HCT116 (cell line): ENCODE measurements at regions not wholly inside any gene's neighbourhood (a gene's known extent, or its start where the extent isn't known, plus 50 kb on each side); places are given as distances from the start of the nearest gene placed in this dataset.

ENCODE experiments used
- ATAC-seq: fragments of 200-7000 bp; cut with Tn5 transposase; 2 replicates; pipeline ENCODE4 v1.9.1; 2020; ENCODE audit warnings: mild to moderate bottlenecking, moderate library complexity
- BruUV-seq: library from RNA; stranded (reverse); fragments of 400-500 nt; replicated peaks from 2 replicates; lab custom pipeline; 2021; lab: Mats Ljungman, UMichigan
- CTCF ChIA-PET: fragments of 300-600 bp; sonication (Branson Sonifier 250); formaldehyde crosslinking; loops from one replicate; lab custom pipeline; 2021; ENCODE audit warnings: antibody characterized with exemption; lab: Charles Lee
- POLR2A ChIA-PET: fragments of 300-600, 350-600 bp; sonication (Branson Sonifier 250); formaldehyde crosslinking; loops from one replicate; lab custom pipeline; 2021; ENCODE audit warnings: antibody characterized with exemption; lab: Charles Lee
- RAD21 ChIA-PET, 2 experiments: fragments of 300-600 bp; sonication (Branson Sonifier 250); formaldehyde crosslinking; loops; one replicate each; lab custom pipeline; 2023; ENCODE audit warnings: low total read pairs in 2 of 2; ENCODE audit not compliant: uncharacterized antibody in 2 of 2, unreplicated experiment in 2 of 2, low non-redundant PET in 1 of 2; lab: Charles Lee
- DNase-seq: peaks from one replicate; pipeline ENCODE4 v3.0.0-alpha.2; 2010; ENCODE audit warnings: low read depth, low spot score
- H2AFZ ChIP-seq: fragments of 200-600 bp; shearing (Covaris generic), sonication (generic); 2 replicates; pipeline ENCODE4 v1.6.1; 2017; ENCODE audit warnings: low read depth, mixed run types, mixed read lengths, antibody characterized with exemption, low read length; ENCODE audit not compliant: poor library complexity, severe bottlenecking
- H3K27ac ChIP-seq: 2 replicates; pipeline ENCODE4 v1.5.1; 2012; ENCODE audit warnings: low read depth, low read length
- H3K27me3 ChIP-seq: fragments of 200-600 bp; sonication (generic); 2 replicates; pipeline ENCODE4 v1.6.1; 2016; ENCODE audit warnings: mixed run types, low read length, mixed read lengths; ENCODE audit not compliant: insufficient read depth
- H3K36me3 ChIP-seq, 2 experiments: fragments of 200-500 bp in 1 of 2; fragments of 200-600 bp in 1 of 2; sonication (Bioruptor generic) in 1 of 2; sonication (generic) in 1 of 2; 2 replicates each; pipeline versions ENCODE4 v1.5.1 to v1.6.1; 2014 to 2016; ENCODE audit warnings: low read length in 2 of 2, inconsistent platforms in 1 of 2, mixed read lengths in 1 of 2, mixed run types in 1 of 2; ENCODE audit not compliant: insufficient read depth in 2 of 2, control insufficient read depth in 1 of 2
- H3K4me1 ChIP-seq, 2 experiments: fragments of 200-600 bp in 1 of 2; sonication (generic) in 1 of 2; 2 replicates each; pipeline versions ENCODE4 v1.5.1 to v1.6.1; 2012 to 2017; ENCODE audit warnings: low read length in 2 of 2, inconsistent platforms in 1 of 2, mild to moderate bottlenecking in 1 of 2, mixed read lengths in 1 of 2, mixed run types in 1 of 2, moderate library complexity in 1 of 2; ENCODE audit not compliant: insufficient read depth in 2 of 2, control insufficient read depth in 1 of 2
- H3K4me2 ChIP-seq: fragments of 200-600 bp; sonication (generic); 2 replicates; pipeline ENCODE4 v1.6.1; 2017; ENCODE audit warnings: mixed run types, low read length, mixed read lengths
- H3K4me3 ChIP-seq, 2 experiments: fragments of 200-600 bp in 1 of 2; sonication (generic) in 1 of 2; replicated peaks in 1 of 2; 2 replicates each; pipeline ENCODE4 v1.5.1; 2011 to 2016; ENCODE audit warnings: low read length in 2 of 2, control low read depth in 1 of 2, low read depth in 1 of 2, mild to moderate bottlenecking in 1 of 2, mixed read lengths in 1 of 2, mixed run types in 1 of 2
- H3K79me2 ChIP-seq: fragments of 200-600 bp; sonication (generic); 2 replicates; pipeline ENCODE4 v1.6.1; 2017; ENCODE audit warnings: mild to moderate bottlenecking, mixed run types, low read length, moderate library complexity, mixed read lengths; ENCODE audit not compliant: insufficient read depth
- H3K9ac ChIP-seq: fragments of 200-600 bp; sonication (generic); 2 replicates; pipeline ENCODE4 v1.6.1; 2016; ENCODE audit warnings: low read length, mixed read lengths
- H3K9me2 ChIP-seq: fragments of 200-600 bp; sonication (generic), shearing (Covaris generic); 2 replicates; pipeline ENCODE4 v1.6.1; 2017; ENCODE audit warnings: mixed run types, mild to moderate bottlenecking, moderate library complexity; ENCODE audit not compliant: insufficient read depth
- H3K9me3 ChIP-seq, 2 experiments: fragments of 200-500 bp in 1 of 2; fragments of 200-600 bp in 1 of 2; sonication (Bioruptor generic) in 1 of 2; sonication (generic) in 1 of 2; 2 replicates each; pipeline ENCODE4 v1.6.1; 2014 to 2017; ENCODE audit warnings: low read length in 2 of 2, mixed read lengths in 2 of 2, inconsistent platforms in 1 of 2, low read depth in 1 of 2, mild to moderate bottlenecking in 1 of 2, mixed run types in 1 of 2, moderate library complexity in 1 of 2; ENCODE audit not compliant: control insufficient read depth in 1 of 2, insufficient read depth in 1 of 2
- H4K20me1 ChIP-seq: fragments of 200-600 bp; sonication (generic), shearing (Covaris generic); 2 replicates; pipeline ENCODE4 v1.6.1; 2017; ENCODE audit warnings: mixed run types, mild to moderate bottlenecking, moderate library complexity; ENCODE audit not compliant: insufficient read depth
- CTCF ChIP-seq, 3 experiments: fragments of 200-600 bp in 1 of 3; sonication (generic) in 1 of 3; IDR thresholded peaks in 2 of 3; conservative IDR thresholded peaks in 1 of 3; 2 replicates each; pipeline ENCODE4 v1.5.1; 2012 to 2017; ENCODE audit warnings: low read depth in 2 of 3, low read length in 2 of 3, antibody characterized with exemption in 1 of 3, borderline replicate concordance in 1 of 3, control low read depth in 1 of 3, mild to moderate bottlenecking in 1 of 3, mixed read lengths in 1 of 3, mixed run types in 1 of 3, moderate library complexity in 1 of 3; ENCODE audit not compliant: insufficient read depth in 1 of 3
- EGR1 ChIP-seq: IDR thresholded peaks from 2 replicates; pipeline ENCODE4 v1.6.1; 2012; ENCODE audit warnings: low read depth
- ELF1 ChIP-seq: IDR thresholded peaks from 2 replicates; pipeline ENCODE4 v1.6.1; 2012; ENCODE audit warnings: low read depth, borderline replicate concordance
- EZH2 ChIP-seq: fragments of 200-600 bp; sonication (generic); IDR thresholded peaks from 2 replicates; pipeline ENCODE4 v1.6.1; 2017; ENCODE audit warnings: antibody characterized with exemption, mixed run types
- JUND ChIP-seq: IDR thresholded peaks from 2 replicates; pipeline ENCODE4 v1.6.1; 2012
- POLR2A ChIP-seq: IDR thresholded peaks from 2 replicates; pipeline ENCODE4 v1.7.0; 2011; ENCODE audit warnings: borderline replicate concordance; ENCODE audit not compliant: insufficient read depth, insufficient read length; ENCODE audit errors: extremely low read depth
- SRF ChIP-seq: IDR thresholded peaks from 2 replicates; pipeline ENCODE4 v1.6.1; 2012; ENCODE audit warnings: low read depth
- intact Hi-C: fragments of 100-400 bp; cut with micrococcal nuclease; formaldehyde crosslinking; loops from 2 replicates; pipeline ENCODE4 v1.10.0; 2022

- CTCF ChIA-PET = no interaction called here
- no peak for TF ChIP-seq CTCF (IDR thresholded peaks at IDR 0.05 in 2 of 3, conservative IDR thresholded peaks at IDR 0.05 in 1 of 3; ENCODE audit: borderline replicate concordance in 1 of 3, insufficient read depth in 1 of 3, low read depth in 2 of 3, low read length in 2 of 3)
- no peak overlapping the region for H3K4me3 ChIP-seq
- no peak for DNase-seq
- no peak for ATAC-seq
- no peak overlapping the region for H3K27ac ChIP-seq
- intact Hi-C loops = no loop called here
- H3K9me3 ChIP-seq = peaks cover 5 to 16% of the 10 kb centered on the region in 2 experiments; a peak in 1 of 4 replicates
- no peaks in the 10 kb centered on the region for H3K9me2 ChIP-seq
- no peaks in the 10 kb centered on the region for H3K4me1 ChIP-seq
- POLR2A ChIA-PET = no interaction called here
- BruUV-seq = no TSS peak
- H3K9ac ChIP-seq = no peak overlapping the region
- H4K20me1 ChIP-seq = no peaks in the 10 kb centered on the region
- H3K27me3 ChIP-seq = no peaks in the 10 kb centered on the region
- no peaks in the 10 kb centered on the region for H3K36me3 ChIP-seq
- RAD21 ChIA-PET = no interaction called here
- H3K79me2 ChIP-seq = no peaks in the 10 kb centered on the region
- H3K4me2 ChIP-seq = no peak overlapping the region
- no peak overlapping the region for H2AFZ ChIP-seq
Observed at GRCh38 chr18:41457765-41458326, 497.2 kb upstream of the PIK3C3 start.

- Histone ChIP-seq H3K4me1 (no peaks in the 10 kb centered on the region), H3K9me3 (peaks cover 4 to 21% of the 10 kb centered on the region in 2 experiments; a peak in 1 of 4 replicates), H4K20me1 (no peaks in the 10 kb centered on the region), H3K36me3 (no peaks in the 10 kb centered on the region), H3K79me2 (no peaks in the 10 kb centered on the region), H3K9ac (no peak overlapping the region), H3K27me3 (no peaks in the 10 kb centered on the region), H3K9me2 (no peaks in the 10 kb centered on the region), H2AFZ (no peak overlapping the region), H3K4me2 (no peak overlapping the region), H3K27ac (no peak overlapping the region), H3K4me3 (no peak overlapping the region)
- intact Hi-C loops = no loop called here
- TF ChIP-seq JUND = no peak
- no peak for TF ChIP-seq SRF
- no peak for TF ChIP-seq POLR2A
- TF ChIP-seq EZH2 = no peak
- TF ChIP-seq CTCF (IDR thresholded peaks at IDR 0.05 in 2 of 3, conservative IDR thresholded peaks at IDR 0.05 in 1 of 3; ENCODE audit: borderline replicate concordance in 1 of 3, insufficient read depth in 1 of 3, low read depth in 2 of 3, low read length in 2 of 3) = no peak
- TF ChIP-seq ELF1 = no peak
- TF ChIP-seq EGR1 = no peak
- ATAC-seq (no peak), DNase-seq (no peak)
- no TSS peak for BruUV-seq
- RAD21 ChIA-PET = no interaction called here
- CTCF ChIA-PET = no interaction called here
- POLR2A ChIA-PET = no interaction called here
Observed at GRCh38 chr18:41456831-41457230, 498.2 kb upstream of the PIK3C3 start.
